ENCODE measurements at regions not wholly inside any gene's neighbourhood (a gene's known extent, or its start where the extent isn't known, plus 50 kb on each side); places are given as distances from the start of the nearest gene placed in this dataset.

DNA sequence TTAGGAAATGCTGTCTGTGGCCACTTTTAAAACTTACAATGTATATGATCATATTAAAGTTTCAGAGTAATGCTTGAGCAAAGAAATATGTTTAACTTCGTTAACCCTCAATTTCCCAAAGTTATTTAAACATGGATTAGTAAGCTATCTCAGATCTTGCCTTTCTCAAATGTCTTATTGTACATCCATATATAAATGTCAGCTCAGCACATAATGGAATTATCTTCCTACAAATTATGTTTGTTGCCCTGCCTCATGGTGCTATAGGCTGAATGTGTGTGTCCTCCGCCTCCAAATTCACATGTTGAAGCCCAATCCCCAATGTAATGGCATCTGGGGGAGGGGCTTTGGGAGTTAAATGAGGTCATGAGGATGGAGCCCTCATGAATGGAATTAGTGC, 200.3 kb downstream of the MINAR1 start:
- DNase-seq = no peak
- no peaks in the 10 kb centered on the region for H3K9me3 ChIP-seq (ENCODE audit: control insufficient read depth, low read depth, low read length)
- H3K27ac ChIP-seq (ENCODE audit: insufficient read length, low read depth, low read length) = no peak overlapping the region
- no peak overlapping the region for H3K4me2 ChIP-seq (ENCODE audit: insufficient read depth, insufficient read length, low read length)
- TF ChIP-seq, protein P1, sequence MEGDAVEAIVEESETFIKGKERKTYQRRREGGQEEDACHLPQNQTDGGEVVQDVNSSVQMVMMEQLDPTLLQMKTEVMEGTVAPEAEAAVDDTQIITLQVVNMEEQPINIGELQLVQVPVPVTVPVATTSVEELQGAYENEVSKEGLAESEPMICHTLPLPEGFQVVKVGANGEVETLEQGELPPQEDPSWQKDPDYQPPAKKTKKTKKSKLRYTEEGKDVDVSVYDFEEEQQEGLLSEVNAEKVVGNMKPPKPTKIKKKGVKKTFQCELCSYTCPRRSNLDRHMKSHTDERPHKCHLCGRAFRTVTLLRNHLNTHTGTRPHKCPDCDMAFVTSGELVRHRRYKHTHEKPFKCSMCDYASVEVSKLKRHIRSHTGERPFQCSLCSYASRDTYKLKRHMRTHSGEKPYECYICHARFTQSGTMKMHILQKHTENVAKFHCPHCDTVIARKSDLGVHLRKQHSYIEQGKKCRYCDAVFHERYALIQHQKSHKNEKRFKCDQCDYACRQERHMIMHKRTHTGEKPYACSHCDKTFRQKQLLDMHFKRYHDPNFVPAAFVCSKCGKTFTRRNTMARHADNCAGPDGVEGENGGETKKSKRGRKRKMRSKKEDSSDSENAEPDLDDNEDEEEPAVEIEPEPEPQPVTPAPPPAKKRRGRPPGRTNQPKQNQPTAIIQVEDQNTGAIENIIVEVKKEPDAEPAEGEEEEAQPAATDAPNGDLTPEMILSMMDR (conservative IDR thresholded peaks at IDR 0.05) = no peak
- no peak overlapping the region for H3K18ac ChIP-seq (ENCODE audit: insufficient read length, low read depth, low read length)
- WGBS (ENCODE audit: extremely low coverage, insufficient read length, low lambda C conversion rate) = no CpG with 5 or more reads among the region's 2 CpGs
- no peak overlapping the region for H2BK12ac ChIP-seq (ENCODE audit: insufficient read length, low read depth, low read length)
- no peak overlapping the region for H3K56ac ChIP-seq (ENCODE audit: insufficient read length, low read depth, low read length)
- no peaks in the 10 kb centered on the region for H3K4me1 ChIP-seq (ENCODE audit: insufficient read depth, low read length)
- no peaks in the 10 kb centered on the region for H3K23me2 ChIP-seq (ENCODE audit: insufficient read length, low read depth, low read length, poor library complexity, severe bottlenecking)
- no peak overlapping the region for H3K14ac ChIP-seq (ENCODE audit: insufficient read depth, low read length)
- H2AK5ac ChIP-seq (ENCODE audit: insufficient read length, low read length) = no peak overlapping the region
- H2AFZ ChIP-seq (ENCODE audit: low read length) = no peak overlapping the region
- peaks cover 6 to 14% of the 10 kb centered on the region in 2 experiments for H3K4me1 Mint-ChIP-seq
- H4K8ac ChIP-seq (replicated peaks; ENCODE audit: insufficient read length, low read depth, low read length) = no peak overlapping the region
- no peak overlapping the region for H4K91ac ChIP-seq (ENCODE audit: insufficient read length, low read depth, low read length)
- no peak overlapping the region for H3T11ph ChIP-seq (ENCODE audit: low read length)
- 0 out of 2 replicates have a peak, but pooled peaks cover 1% of the 10 kb centered on the region for H3K27me3 Mint-ChIP-seq (ENCODE audit: low read depth)
- H2BK15ac ChIP-seq (ENCODE audit: low read depth, low read length) = no peak overlapping the region
- H3K79me1 ChIP-seq (ENCODE audit: insufficient read depth, low read depth, low read length, poor library complexity, severe bottlenecking) = no peaks in the 10 kb centered on the region
- H3K36me3 Mint-ChIP-seq (ENCODE audit: insufficient read depth in 1 of 3, low read depth in 3 of 3) = no peaks in the 10 kb centered on the region
- no peak overlapping the region for H3K9ac ChIP-seq (ENCODE audit: extremely low read depth, insufficient read length, low read length)
- H3K23ac ChIP-seq (ENCODE audit: insufficient read length, low read depth, low read length) = no peak overlapping the region
- no peak overlapping the region for H2BK20ac ChIP-seq (ENCODE audit: low read depth, low read length, poor library complexity, severe bottlenecking)
- H4K20me1 ChIP-seq (ENCODE audit: control insufficient read depth, insufficient read depth, insufficient read length) = no peaks in the 10 kb centered on the region
- no peak overlapping the region for H3K27ac Mint-ChIP-seq
- H3K27me3 ChIP-seq (ENCODE audit: insufficient read depth, low read length) = no peaks in the 10 kb centered on the region
- H3K4me3 Mint-ChIP-seq = no peak overlapping the region
- H3K79me2 ChIP-seq (ENCODE audit: insufficient read depth, low read length) = no peaks in the 10 kb centered on the region
- H2BK5ac ChIP-seq (ENCODE audit: insufficient read length, low read length) = no peak overlapping the region
- H4K5ac ChIP-seq (ENCODE audit: insufficient read length, low read depth, low read length) = no peak overlapping the region
- H2BK120ac ChIP-seq (ENCODE audit: low read depth, low read length, poor library complexity, severe bottlenecking) = no peak overlapping the region
- H3K4ac ChIP-seq (ENCODE audit: low read depth, low read length) = no peak overlapping the region
- H3K9me3 Mint-ChIP-seq = peaks cover 0 to 3% of the 10 kb centered on the region in 2 experiments; a peak in 1 of 5 replicates
